CD14-positive monocyte (primary cell): ENCODE measurements at regions not wholly inside any gene's neighbourhood (a gene's known extent, or its start where the extent isn't known, plus 50 kb on each side); places are given as distances from the start of the nearest gene placed in this dataset.

ENCODE experiments used
- DNase-seq, 3 donors: peaks; one replicate each; pipeline ENCODE4 v3.0.0-alpha.2; 2011 to 2022
- H2AFZ ChIP-seq: 2 replicates; pipeline ENCODE4 v1.6.0; 2012; ENCODE audit warnings: mild to moderate bottlenecking, low read depth, low read length, inconsistent platforms; ENCODE audit not compliant: insufficient read depth, poor library complexity, severe bottlenecking
- H3K27ac ChIP-seq, 2 donors: 1 replicate in 1 of 2; 2 replicates in 1 of 2; pipeline ENCODE4 v1.5.1; 2012 to 2013; ENCODE audit warnings: low read length in 2 of 2, control low read depth in 1 of 2, inconsistent platforms in 1 of 2, low read depth in 1 of 2, mild to moderate bottlenecking in 1 of 2
- H3K27me3 ChIP-seq, 2 donors: one replicate each; pipeline versions ENCODE4 v1.6.0 to v1.6.1; 2011 to 2013; ENCODE audit warnings: low read length in 2 of 2; ENCODE audit not compliant: control insufficient read depth in 2 of 2, insufficient read depth in 2 of 2
- H3K36me3 ChIP-seq, 2 donors: replicated peaks in 1 of 2; 1 replicate in 1 of 2; 2 replicates in 1 of 2; pipeline versions ENCODE4 v1.5.1 to v1.6.1; 2012 to 2013; ENCODE audit warnings: low read length in 2 of 2, control low read depth in 1 of 2, inconsistent platforms in 1 of 2, mild to moderate bottlenecking in 1 of 2; ENCODE audit not compliant: insufficient read depth in 2 of 2, control insufficient read depth in 1 of 2
- H3K4me1 ChIP-seq, 2 donors: 1 replicate in 1 of 2; 2 replicates in 1 of 2; pipeline versions ENCODE4 v1.5.1 to v1.6.1; 2012 to 2013; ENCODE audit warnings: low read length in 2 of 2, control low read depth in 1 of 2, inconsistent platforms in 1 of 2, mild to moderate bottlenecking in 1 of 2, moderate library complexity in 1 of 2; ENCODE audit not compliant: insufficient read depth in 2 of 2, control insufficient read depth in 1 of 2
- H3K4me2 ChIP-seq: replicated peaks from 2 replicates; pipeline ENCODE3; 2012; ENCODE audit warnings: low read length, moderate library complexity, mild to moderate bottlenecking; ENCODE audit not compliant: poor library complexity, severe bottlenecking; ENCODE audit errors: extremely low read depth
- H3K4me3 ChIP-seq, 3 experiments: fragments of 200-600 bp in 1 of 3; sonication (generic) in 1 of 3; replicated peaks in 1 of 3; 1 replicate in 2 of 3; 2 replicates in 1 of 3; pipeline ENCODE4 v1.5.1; 2011 to 2013; ENCODE audit warnings: low read length in 3 of 3, mild to moderate bottlenecking in 3 of 3, control low read depth in 2 of 3, low read depth in 2 of 3, inconsistent platforms in 1 of 3, moderate library complexity in 1 of 3
- H3K79me2 ChIP-seq: 2 replicates; pipeline ENCODE4 v1.6.0; 2012; ENCODE audit warnings: mild to moderate bottlenecking, control low read depth, inconsistent platforms, low read length, moderate library complexity; ENCODE audit not compliant: insufficient read depth
- H3K9ac ChIP-seq: 2 replicates; pipeline ENCODE4 v1.6.0; 2017; ENCODE audit warnings: low read length, mild to moderate bottlenecking; ENCODE audit not compliant: insufficient read depth, poor library complexity, severe bottlenecking
- H3K9me3 ChIP-seq, 2 donors: replicated peaks in 1 of 2; 1 replicate in 1 of 2; 2 replicates in 1 of 2; pipeline versions ENCODE4 v1.5.1 to v1.6.1; 2012 to 2013; ENCODE audit warnings: low read length in 2 of 2, control low read depth in 1 of 2; ENCODE audit not compliant: control insufficient read depth in 1 of 2, insufficient read depth in 1 of 2
- H4K20me1 ChIP-seq: 2 replicates; pipeline ENCODE4 v1.6.0; 2012; ENCODE audit warnings: mild to moderate bottlenecking, low read length, control low read depth, moderate library complexity; ENCODE audit not compliant: insufficient read depth
- H3K27ac Mint-ChIP-seq, 7 donors: one replicate each; pipeline ENCODE4 v1.8.0; 2020; ENCODE audit warnings: mild to moderate bottlenecking in 7 of 7, mixed read lengths in 7 of 7, moderate library complexity in 6 of 7, inconsistent platforms in 2 of 7
- H3K27me3 Mint-ChIP-seq, 3 donors: one replicate each; pipeline ENCODE4 v1.8.0; 2021 to 2022; ENCODE audit warnings: low read depth in 3 of 3, mild to moderate bottlenecking in 3 of 3, mixed read lengths in 3 of 3, moderate library complexity in 3 of 3, inconsistent platforms in 1 of 3
- H3K36me3 Mint-ChIP-seq, 2 donors: one replicate each; pipeline ENCODE4 v1.8.0; 2020; ENCODE audit warnings: mixed read lengths in 2 of 2, inconsistent platforms in 1 of 2, mild to moderate bottlenecking in 1 of 2
- H3K4me1 Mint-ChIP-seq: one replicate; pipeline ENCODE4 v1.8.0; 2020; ENCODE audit warnings: mild to moderate bottlenecking, mixed read lengths
- H3K4me3 Mint-ChIP-seq, 2 donors: one replicate each; pipeline ENCODE4 v1.8.0; 2020; ENCODE audit warnings: mild to moderate bottlenecking in 2 of 2, mixed read lengths in 2 of 2, moderate library complexity in 1 of 2
- H3K9me3 Mint-ChIP-seq, 7 donors: one replicate each; pipeline ENCODE4 v1.8.0; 2020 to 2022; ENCODE audit warnings: mixed read lengths in 7 of 7, mild to moderate bottlenecking in 6 of 7, moderate library complexity in 6 of 7, inconsistent platforms in 2 of 7
- CTCF ChIP-seq: fragments of 200-600 bp; IDR thresholded peaks from one replicate; pipeline ENCODE4 v1.8.0; 2022; ENCODE audit warnings: antibody characterized with exemption, mild to moderate bottlenecking
- WGBS: methylation state at CpG from one replicate; pipeline ENCODE4 v1.1.5; 2013; ENCODE audit warnings: missing lambda C conversion rate; ENCODE audit not compliant: insufficient coverage; 5-methylcytosine and 5-hydroxymethylcytosine counted together
- intact Hi-C, 2 donors: fragments of 100-400 bp; cut with micrococcal nuclease; formaldehyde crosslinking; loops; one replicate each; pipeline versions ENCODE4 v1.15.0 to v1.15.1; 2023

- Histone ChIP-seq H3K36me3 (no peaks in the 10 kb centered on the region), H3K4me3 (no peak overlapping the region), H3K4me2 (no peak overlapping the region), H3K9me3 (no peaks in the 10 kb centered on the region), H3K9ac (no peak overlapping the region), H2AFZ (no peak overlapping the region), H3K79me2 (no peaks in the 10 kb centered on the region), H3K27me3 (no peaks in the 10 kb centered on the region), H4K20me1 (no peaks in the 10 kb centered on the region), H3K27ac (no peak overlapping the region), H3K4me1 (no peaks in the 10 kb centered on the region)
- H3K9me3 Mint-ChIP-seq: peaks cover 0 to 4% (median 0%) of the 10 kb centered on the region in 7 donors
- TF ChIP-seq CTCF: no peak
- intact Hi-C loops: no loop called here
- H3K36me3 Mint-ChIP-seq: no peaks in the 10 kb centered on the region
- no peak for DNase-seq
- WGBS: no CpG with 5 or more reads among the region's 5 CpGs
- no peaks in the 10 kb centered on the region for H3K4me1 Mint-ChIP-seq
- H3K27ac Mint-ChIP-seq: no peak overlapping the region
- H3K4me3 Mint-ChIP-seq: no peak overlapping the region
- peaks cover 0 to 11% (median 4%) of the 10 kb centered on the region in 3 donors for H3K27me3 Mint-ChIP-seq
Observed at GRCh38 chr3:132167870-132168269, 133.1 kb upstream of the CPNE4 start.

GRCh38 chr3:132174500-132174899 is 139.7 kb upstream of the CPNE4 start:
- no CpG with 5 or more reads among the region's 1 CpG for WGBS
- Mint-ChIP-seq H3K4me1 (no peaks in the 10 kb centered on the region), H3K27ac (no peak overlapping the region)

More at GRCh38 chr3:132174500-132174899, 139.7 kb upstream of the CPNE4 start:
- Histone ChIP-seq H3K4me2 (no peak overlapping the region), H3K4me1 (no peaks in the 10 kb centered on the region), H3K79me2 (no peaks in the 10 kb centered on the region), H3K4me3 (no peak overlapping the region), H2AFZ (no peak overlapping the region), H3K27ac (no peak overlapping the region), H3K9me3 (no peaks in the 10 kb centered on the region), H3K9ac (no peak overlapping the region), H3K27me3 (no peaks in the 10 kb centered on the region), H3K36me3 (no peaks in the 10 kb centered on the region), H4K20me1 (no peaks in the 10 kb centered on the region)
- Mint-ChIP-seq H3K4me3 (no peak overlapping the region), H3K27me3 (peaks cover 0 to 13% (median 7%) of the 10 kb centered on the region in 3 donors), H3K9me3 (peaks cover 0 to 1% (median 0%) of the 10 kb centered on the region in 7 donors), H3K36me3 (no peaks in the 10 kb centered on the region)
- intact Hi-C loops: no loop called here
- no peak for DNase-seq
- no peak for TF ChIP-seq CTCF
